H1 (cell line): ENCODE measurements at regions not wholly inside any gene's neighbourhood (a gene's known extent, or its start where the extent isn't known, plus 50 kb on each side); places are given as distances from the start of the nearest gene placed in this dataset.

Experiments used
- CTCF ChIA-PET: fragments of 300-600 bp; sonication (Branson Sonifier 250); formaldehyde crosslinking; loops from one replicate; lab custom pipeline; 2021; ENCODE audit not compliant: partially characterized antibody; lab: Charles Lee
- POLR2A ChIA-PET: fragments of 300-600 bp; sonication (Branson Sonifier 250); formaldehyde crosslinking; loops from one replicate; lab custom pipeline; 2021; ENCODE audit warnings: inconsistent platforms; ENCODE audit not compliant: partially characterized antibody; lab: Charles Lee
- DNase-seq, 2 experiments: peaks; one replicate each; pipeline versions ENCODE4 v3.0.0 to v3.0.0-alpha.2; 2010 to 2022; ENCODE audit warnings: low spot score in 2 of 2, low read depth in 1 of 2, mixed read lengths in 1 of 2
- FAIRE-seq: peaks from 2 replicates; lab custom pipeline; 2011; peaks lifted over from hg19 to GRCh38; lab: Jason Lieb, UNC
- H2AFZ ChIP-seq: 2 replicates; pipeline ENCODE4 v1.8.1; 2012; ENCODE audit warnings: low read length, inconsistent platforms
- H2AK5ac ChIP-seq: 2 replicates; pipeline ENCODE4 v1.6.1; 2013; ENCODE audit warnings: low read depth, low read length
- H2BK120ac ChIP-seq: replicated peaks from 2 replicates; pipeline ENCODE3; 2013; ENCODE audit warnings: low read depth, low read length, inconsistent platforms
- H2BK12ac ChIP-seq: 2 replicates; pipeline ENCODE4 v1.6.1; 2013; ENCODE audit warnings: low read depth, low read length
- H2BK15ac ChIP-seq: 2 replicates; pipeline ENCODE4 v1.6.1; 2013; ENCODE audit warnings: low read length
- H2BK20ac ChIP-seq: 2 replicates; pipeline ENCODE4 v1.6.1; 2013; ENCODE audit warnings: low read length
- H2BK5ac ChIP-seq: 2 replicates; pipeline ENCODE4 v1.6.1; 2013; ENCODE audit warnings: low read depth, low read length
- H3K14ac ChIP-seq: 2 replicates; pipeline ENCODE4 v1.6.1; 2013; ENCODE audit warnings: inconsistent platforms; ENCODE audit not compliant: insufficient read length
- H3K18ac ChIP-seq: 2 replicates; pipeline ENCODE4 v1.6.1; 2013; ENCODE audit warnings: low read length; ENCODE audit errors: extremely low read depth
- H3K23ac ChIP-seq: 2 replicates; pipeline ENCODE4 v1.6.1; 2013; ENCODE audit warnings: inconsistent platforms; ENCODE audit not compliant: insufficient read length
- H3K23me2 ChIP-seq: 2 replicates; pipeline ENCODE4 v1.6.1; 2013; ENCODE audit warnings: low read depth, low read length
- H3K27ac ChIP-seq: 2 replicates; pipeline ENCODE4 v1.6.1; 2011; ENCODE audit warnings: low read depth, low read length, inconsistent platforms
- H3K27me3 ChIP-seq, 4 experiments: replicated peaks in 1 of 4; 1 replicate in 1 of 4; 2 replicates in 3 of 4; pipeline versions ENCODE4 v1.6.1 to v1.8.1; 2011 to 2013; ENCODE audit warnings: low read length in 3 of 4, mild to moderate bottlenecking in 3 of 4, inconsistent platforms in 2 of 4, mixed read lengths in 2 of 4, moderate library complexity in 1 of 4; ENCODE audit not compliant: control insufficient read depth in 3 of 4, insufficient read depth in 3 of 4; ENCODE audit errors: extremely low read depth in 1 of 4
- H3K36me3 ChIP-seq, 4 experiments: 2 replicates each; pipeline versions ENCODE4 v1.6.1 to v1.8.1; 2011 to 2013; ENCODE audit warnings: mild to moderate bottlenecking in 4 of 4, low read length in 3 of 4, moderate library complexity in 2 of 4, control low read depth in 1 of 4, inconsistent platforms in 1 of 4; ENCODE audit not compliant: insufficient read depth in 4 of 4, control insufficient read depth in 2 of 4
- H3K4ac ChIP-seq: replicated peaks from 2 replicates; pipeline ENCODE3; 2013; ENCODE audit warnings: low read length, low read depth, mixed read lengths, inconsistent platforms; ENCODE audit not compliant: insufficient read length
- H3K4me1 ChIP-seq, 4 experiments: replicated peaks in 1 of 4; 1 replicate in 1 of 4; 2 replicates in 3 of 4; pipeline versions ENCODE4 v1.6.1 to v1.8.1; 2011 to 2013; ENCODE audit warnings: low read length in 3 of 4, inconsistent platforms in 2 of 4, mixed read lengths in 1 of 4; ENCODE audit not compliant: insufficient read depth in 4 of 4, control insufficient read depth in 3 of 4
- H3K4me2 ChIP-seq, 2 experiments: 2 replicates each; pipeline versions ENCODE4 v1.6.1 to v1.8.1; 2011 to 2013; ENCODE audit warnings: low read depth in 2 of 2, low read length in 2 of 2, control low read depth in 1 of 2, inconsistent platforms in 1 of 2, mild to moderate bottlenecking in 1 of 2; ENCODE audit not compliant: insufficient read depth in 1 of 2
- H3K4me3 ChIP-seq, 4 experiments: fragments of 200-600, 300-600 bp in 1 of 4; sonication (generic), shearing (Covaris generic), sonication (Bioruptor Twin) in 1 of 4; 2 replicates each; pipeline versions ENCODE4 v1.5.1 to v1.8.1; 2011 to 2016; ENCODE audit warnings: low read length in 4 of 4, low read depth in 3 of 4, control low read depth in 2 of 4, inconsistent platforms in 2 of 4, mild to moderate bottlenecking in 2 of 4, mixed read lengths in 1 of 4, moderate library complexity in 1 of 4; ENCODE audit not compliant: insufficient read depth in 2 of 4; ENCODE audit errors: extremely low read depth in 1 of 4
- H3K56ac ChIP-seq: replicated peaks from 2 replicates; pipeline ENCODE3; 2013; ENCODE audit warnings: low read depth, mild to moderate bottlenecking, mixed read lengths, low read length, inconsistent platforms; ENCODE audit not compliant: insufficient read length
- H3K79me1 ChIP-seq: 2 replicates; pipeline ENCODE4 v1.6.1; 2013; ENCODE audit warnings: low read depth, low read length, control low read depth
- H3K79me2 ChIP-seq, 2 experiments: 2 replicates each; pipeline versions ENCODE4 v1.6.1 to v1.8.1; 2012 to 2013; ENCODE audit warnings: low read length in 2 of 2, mild to moderate bottlenecking in 2 of 2, inconsistent platforms in 1 of 2; ENCODE audit not compliant: insufficient read depth in 2 of 2, control insufficient read depth in 1 of 2
- H3K9ac ChIP-seq, 4 experiments: replicated peaks in 1 of 4; 1 replicate in 1 of 4; 2 replicates in 3 of 4; pipeline versions ENCODE4 v1.6.1 to v1.8.1; 2011 to 2013; ENCODE audit warnings: low read depth in 3 of 4, low read length in 3 of 4, control low read depth in 2 of 4, mild to moderate bottlenecking in 2 of 4, moderate library complexity in 2 of 4, inconsistent platforms in 1 of 4; ENCODE audit errors: extremely low read depth in 1 of 4
- H3K9me3 ChIP-seq, 2 experiments: 2 replicates each; pipeline versions ENCODE4 v1.6.1 to v1.8.1; 2012 to 2013; ENCODE audit warnings: mild to moderate bottlenecking in 2 of 2, moderate library complexity in 2 of 2, control low read depth in 1 of 2, inconsistent platforms in 1 of 2, low read depth in 1 of 2, low read length in 1 of 2, mixed read lengths in 1 of 2; ENCODE audit not compliant: insufficient read depth in 2 of 2
- H4K20me1 ChIP-seq, 2 experiments: replicated peaks in 1 of 2; 2 replicates each; pipeline versions ENCODE3 to v1.8.1; 2011 to 2013; ENCODE audit warnings: inconsistent platforms in 2 of 2, low read length in 2 of 2, mild to moderate bottlenecking in 1 of 2; ENCODE audit not compliant: insufficient read depth in 2 of 2, control insufficient read depth in 1 of 2
- H4K5ac ChIP-seq: 2 replicates; pipeline ENCODE4 v1.6.1; 2013; ENCODE audit warnings: low read length, low read depth, mixed read lengths, inconsistent platforms; ENCODE audit not compliant: insufficient read length
- H4K8ac ChIP-seq: 2 replicates; pipeline ENCODE4 v1.8.0; 2013; ENCODE audit warnings: mild to moderate bottlenecking, moderate library complexity, low read length, inconsistent platforms; ENCODE audit not compliant: insufficient read depth; ENCODE audit errors: extremely low read depth
- H4K91ac ChIP-seq: replicated peaks from 2 replicates; pipeline ENCODE3; 2013; ENCODE audit warnings: low read length, mixed read lengths, inconsistent platforms; ENCODE audit not compliant: insufficient read length
- CHD2 ChIP-seq: IDR thresholded peaks from 2 replicates; pipeline ENCODE4 v1.6.1; 2012; ENCODE audit warnings: low read length, improper control_type of control experiment
- EGR1 ChIP-seq: IDR thresholded peaks from 2 replicates; pipeline ENCODE4 v1.6.1; 2011; ENCODE audit warnings: low read depth, low read length, borderline replicate concordance
- EP300 ChIP-seq, 2 experiments: IDR thresholded peaks; 1 replicate in 1 of 2; 2 replicates in 1 of 2; pipeline ENCODE4 v1.6.1; 2011 to 2012; ENCODE audit warnings: low read depth in 2 of 2, low read length in 2 of 2, mild to moderate bottlenecking in 2 of 2, borderline replicate concordance in 1 of 2, inconsistent platforms in 1 of 2, moderate library complexity in 1 of 2
- GABPA ChIP-seq: IDR thresholded peaks from 2 replicates; pipeline ENCODE4 v1.6.1; 2011; ENCODE audit warnings: mild to moderate bottlenecking, low read length, moderate library complexity, borderline replicate concordance; ENCODE audit not compliant: insufficient read depth
- HDAC6 ChIP-seq: IDR thresholded peaks from one replicate; pipeline ENCODE4 v1.7.1; 2012; ENCODE audit warnings: low read depth, mild to moderate bottlenecking, inconsistent platforms, low read length, moderate library complexity
- KDM5A ChIP-seq: fragments of 200-600 bp; IDR thresholded peaks from 2 replicates; pipeline ENCODE4 v1.7.1; 2012; ENCODE audit warnings: mild to moderate bottlenecking, low read length, inconsistent platforms, mixed read lengths
- RFX5 ChIP-seq: IDR thresholded peaks from 2 replicates; pipeline ENCODE4 v1.6.1; 2011; ENCODE audit warnings: low read depth, low read length, improper control_type of control experiment, borderline replicate concordance
- RXRA ChIP-seq: IDR thresholded peaks from 2 replicates; pipeline ENCODE4 v1.6.1; 2011; ENCODE audit warnings: low read depth, mild to moderate bottlenecking, low read length, moderate library complexity; ENCODE audit not compliant: insufficient read depth
- SIN3A ChIP-seq, 2 experiments: IDR thresholded peaks in 1 of 2; conservative IDR thresholded peaks in 1 of 2; 2 replicates each; pipeline ENCODE4 v1.6.1; 2011 to 2012; ENCODE audit warnings: low read length in 2 of 2, improper control_type of control experiment in 1 of 2, low read depth in 1 of 2, mild to moderate bottlenecking in 1 of 2
- SIRT6 ChIP-seq: IDR thresholded peaks from one replicate; pipeline ENCODE4 v1.7.1; 2012; ENCODE audit warnings: low read length, inconsistent platforms
- TAF1 ChIP-seq: IDR thresholded peaks from 2 replicates; pipeline ENCODE4 v1.6.1; 2011; ENCODE audit warnings: mild to moderate bottlenecking, low read depth, low read length
- TEAD4 ChIP-seq: IDR thresholded peaks from 2 replicates; pipeline ENCODE4 v1.6.1; 2012; ENCODE audit warnings: low read depth, low read length, inconsistent platforms, mixed read lengths
- ZNF274 ChIP-seq: IDR thresholded peaks from 2 replicates; pipeline ENCODE4 v1.7.0; 2012; ENCODE audit warnings: low read length, borderline replicate concordance; ENCODE audit errors: extremely low read depth
- WGBS, 2 experiments: shearing (Covaris generic) in 1 of 2; methylation state at CpG; one replicate each; pipeline versions ENCODE4 v1.1.6 to v1.1.7; 2013 to 2015; ENCODE audit warnings: low lambda C conversion rate in 2 of 2, mixed read lengths in 2 of 2, inconsistent platforms in 1 of 2, low coverage in 1 of 2, missing lambda C conversion rate in 1 of 2; ENCODE audit not compliant: insufficient replicate concordance in 2 of 2, insufficient coverage in 1 of 2, insufficient read length in 1 of 2; ENCODE audit errors: extremely low coverage in 1 of 2, missing lambda C conversion rate in 1 of 2; 5-methylcytosine and 5-hydroxymethylcytosine counted together
- TF ChIP-seq, protein P1 (sequence below): IDR thresholded peaks from 2 replicates; pipeline ENCODE4 v1.6.1; 2012; ENCODE audit warnings: inconsistent platforms

DNA sequence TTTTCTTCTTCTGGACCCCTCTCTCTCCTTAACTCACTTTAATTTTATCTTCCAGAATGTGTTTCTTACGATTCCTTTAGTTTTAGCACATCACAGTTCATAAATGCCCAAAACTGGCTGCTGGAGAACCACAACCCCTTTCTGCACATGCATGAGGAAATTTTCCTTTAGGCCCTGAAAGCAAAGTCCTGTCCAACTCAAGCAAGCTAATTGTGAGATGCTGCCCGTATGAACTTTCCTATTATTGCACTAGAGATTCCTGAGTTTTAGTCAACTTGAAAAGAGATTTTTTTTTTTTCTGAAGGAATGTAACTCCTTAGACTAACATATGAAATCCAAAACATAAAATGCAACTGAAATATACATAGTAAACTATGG lies 52.1 kb upstream of the DAB2 start:
- no peak overlapping the region for H3K14ac ChIP-seq
- H3K9me3 ChIP-seq = no peaks in the 10 kb centered on the region
- no peak overlapping the region for H4K5ac ChIP-seq
- no peak overlapping the region for H2BK120ac ChIP-seq
- H2BK5ac ChIP-seq = no peak overlapping the region
- H4K91ac ChIP-seq = no peak overlapping the region
- no peak overlapping the region for H2AK5ac ChIP-seq
- H4K8ac ChIP-seq = no peak overlapping the region
- 92% methylated on average over 2 of the region's 2 CpGs; no CpG with 5 or more reads in 1 of the 2 experiments for WGBS, 2 experiments
- no peaks in the 10 kb centered on the region for H3K36me3 ChIP-seq
- H2BK12ac ChIP-seq = no peak overlapping the region
- no peak overlapping the region for H2BK15ac ChIP-seq
- TF ChIP-seq RFX5 = no peak
- TF ChIP-seq TEAD4 = no peak
- TF ChIP-seq HDAC6 = no peak
- TF ChIP-seq SIN3A (conservative IDR thresholded peaks at IDR 0.05 in 1 of 2, IDR thresholded peaks at IDR 0.05 in 1 of 2; ENCODE audit: low read depth in 1 of 2, low read length in 2 of 2) = no peak
- no peak for TF ChIP-seq RXRA
- no peak for TF ChIP-seq GABPA
- TF ChIP-seq EGR1 = no peak
- no peak for TF ChIP-seq KDM5A
- TF ChIP-seq, protein P1, sequence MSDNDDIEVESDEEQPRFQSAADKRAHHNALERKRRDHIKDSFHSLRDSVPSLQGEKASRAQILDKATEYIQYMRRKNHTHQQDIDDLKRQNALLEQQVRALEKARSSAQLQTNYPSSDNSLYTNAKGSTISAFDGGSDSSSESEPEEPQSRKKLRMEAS = no peak
- TF ChIP-seq EP300 (IDR thresholded peaks at IDR 0.05; ENCODE audit: borderline replicate concordance in 1 of 2, low read depth in 2 of 2, low read length in 2 of 2) = no peak
- no peak for TF ChIP-seq TAF1
- no peak for TF ChIP-seq SIRT6
- TF ChIP-seq CHD2 = no peak
- no peak for TF ChIP-seq ZNF274
- H3K4me1 ChIP-seq = peaks cover 0 to 5% (median 1%) of the 10 kb centered on the region in 4 experiments; a peak in 2 of 7 replicates
- no peaks in the 10 kb centered on the region for H3K79me2 ChIP-seq
- no peaks in the 10 kb centered on the region for H3K27me3 ChIP-seq
- H3K9ac ChIP-seq = no peak overlapping the region
- H2AFZ ChIP-seq = no peak overlapping the region
- no peaks in the 10 kb centered on the region for H3K79me1 ChIP-seq
- no peak overlapping the region for H3K56ac ChIP-seq
- no peak overlapping the region for H3K23ac ChIP-seq
- ChIA-PET CTCF (interaction anchor here (0.6 to 1.3 kb wide), 3 partner anchors 21 to 101 kb away, joined by 3 to 6 read pairs (median 3); no protein-coding TSS in a partner anchor), POLR2A (no interaction called here)
- no peak overlapping the region for H2BK20ac ChIP-seq
- DNase-seq = no peak
- H3K18ac ChIP-seq = no peak overlapping the region
- H4K20me1 ChIP-seq = no peaks in the 10 kb centered on the region
- no peaks in the 10 kb centered on the region for H3K23me2 ChIP-seq
- H3K27ac ChIP-seq = no peak overlapping the region
- no peak overlapping the region for H3K4me3 ChIP-seq
- H3K4me2 ChIP-seq = no peak overlapping the region
- H3K4ac ChIP-seq = no peak overlapping the region
- FAIRE-seq = no peak
